Stimulated activated naive CD4-positive, alpha-beta T cell treated with Interleukin-2 at 50 U/mL for 16 hours (primary cell): ENCODE measurements at regions not wholly inside any gene's neighbourhood (a gene's known extent, or its start where the extent isn't known, plus 50 kb on each side); places are given as distances from the start of the nearest gene placed in this dataset.

ENCODE experiments used
- DNase-seq: peaks from one replicate; lab custom pipeline; 2025; lab: John Stamatoyannopoulos, UW

- no peak for DNase-seq
Measured at GRCh38 chr16:6377956-6378355, 954.7 kb upstream of the RBFOX1 start.

- DNase-seq = no peak
Measured at GRCh38 chr16:6375465-6376075, 957.1 kb upstream of the RBFOX1 start.

- no peak for DNase-seq
Measured at GRCh38 chr16:6374821-6375220, 957.8 kb upstream of the RBFOX1 start.

- DNase-seq = no peak
Measured at GRCh38 chr16:6364846-6365245, 967.8 kb upstream of the RBFOX1 start.

- no peak for DNase-seq
Measured at GRCh38 chr16:6363896-6364607, 968.6 kb upstream of the RBFOX1 start.

GRCh38 chr16:6363396-6363795, 969.2 kb upstream of the RBFOX1 start:
- DNase-seq = no peak

- no peak for DNase-seq
Measured at GRCh38 chr16:6362321-6362720, 970.3 kb upstream of the RBFOX1 start.

- DNase-seq = no peak
Measured at GRCh38 chr16:6360641-6361040, 972.0 kb upstream of the RBFOX1 start.

GRCh38 chr16:6356911-6357310, 975.7 kb upstream of the RBFOX1 start:
- DNase-seq = no peak

GRCh38 chr16:6349725-6350124, 982.9 kb upstream of the RBFOX1 start:
- no peak for DNase-seq

GRCh38 chr16:6345090-6345489, 987.6 kb upstream of the RBFOX1 start:
- DNase-seq = no peak

- no peak for DNase-seq
Measured at GRCh38 chr16:6343157-6343556, 989.5 kb upstream of the RBFOX1 start.

GRCh38 chr16:6341981-6342380, 990.7 kb upstream of the RBFOX1 start:
- DNase-seq = no peak

GRCh38 chr16:6335072-6335471, 997.6 kb upstream of the RBFOX1 start:
- DNase-seq = no peak

GRCh38 chr16:6331770-6332169, 1000.9 kb upstream of the RBFOX1 start:
- DNase-seq = no peak

- no peak for DNase-seq
Measured at GRCh38 chr16:6317934-6318333, 1014.7 kb upstream of the RBFOX1 start.

- no peak for DNase-seq
Measured at GRCh38 chr16:6309271-6309670, 1023.4 kb upstream of the RBFOX1 start.

GRCh38 chr16:6308176-6308575, 1024.5 kb upstream of the RBFOX1 start:
- DNase-seq = no peak

- no peak for DNase-seq
Measured at GRCh38 chr16:6300523-6300922, 1032.1 kb upstream of the RBFOX1 start.

- DNase-seq = no peak
Measured at GRCh38 chr16:6297666-6298410, 1034.8 kb upstream of the RBFOX1 start.

- DNase-seq = no peak
Measured at GRCh38 chr16:6286176-6286575, 1046.5 kb upstream of the RBFOX1 start.

GRCh38 chr16:6284731-6285130, 1047.9 kb upstream of the RBFOX1 start:
- DNase-seq = no peak

GRCh38 chr16:6281994-6282393, 1050.7 kb upstream of the RBFOX1 start:
- no peak for DNase-seq
